ENCODE measurements at regions not wholly inside any gene's neighbourhood (a gene's known extent, or its start where the extent isn't known, plus 50 kb on each side); places are given as distances from the start of the nearest gene placed in this dataset.

- Histone ChIP-seq H2AFZ (ENCODE audit: low read depth, low read length, poor library complexity, severe bottlenecking) (no peak overlapping the region), H3K79me2 (ENCODE audit: insufficient read depth, low read length) (no peaks in the 10 kb centered on the region), H3K4me3 (replicated peaks in 1 of 2; ENCODE audit: low read depth in 1 of 2, low read length in 2 of 2) (no peak overlapping the region), H4K20me1 (ENCODE audit: insufficient read depth) (no peaks in the 10 kb centered on the region), H3K27me3 (ENCODE audit: insufficient read depth, low read length) (0 out of 2 replicates have a peak, but pooled peaks cover 4% of the 10 kb centered on the region), H3K9me2 (ENCODE audit: insufficient read depth) (no peaks in the 10 kb centered on the region), H3K4me1 (ENCODE audit: control insufficient read depth in 1 of 2, insufficient read depth in 2 of 2, low read length in 2 of 2) (no peaks in the 10 kb centered on the region), H3K9ac (ENCODE audit: low read length) (no peak overlapping the region), H3K4me2 (ENCODE audit: low read length) (no peak overlapping the region), H3K36me3 (ENCODE audit: control insufficient read depth in 1 of 2, insufficient read depth in 2 of 2, low read length in 2 of 2) (no peaks in the 10 kb centered on the region), H3K9me3 (ENCODE audit: control insufficient read depth in 1 of 2, insufficient read depth in 1 of 2, low read depth in 1 of 2, low read length in 2 of 2) (no peaks in the 10 kb centered on the region), H3K27ac (ENCODE audit: low read depth, low read length) (no peak overlapping the region)
- ATAC-seq (no peak), DNase-seq (ENCODE audit: low read depth, low spot score) (no peak)
- ChIA-PET POLR2A (no interaction called here), RAD21 (ENCODE audit: low non-redundant PET in 1 of 2, low total read pairs in 2 of 2, uncharacterized antibody in 2 of 2, unreplicated experiment in 2 of 2) (no interaction called here), CTCF (no interaction called here)
- intact Hi-C loops (cut with micrococcal nuclease), result no loop called here
- TF ChIP-seq CBX3 (IDR thresholded peaks at IDR 0.05; ENCODE audit: low read depth) (no peak), YY1 (IDR thresholded peaks at IDR 0.05; ENCODE audit: extremely low read depth, insufficient replicate concordance, low read depth, low read length) (no peak), REST (IDR thresholded peaks at IDR 0.05; ENCODE audit: low read depth) (no peak), SP1 (IDR thresholded peaks at IDR 0.05; ENCODE audit: low read depth) (no peak), CTCF (IDR thresholded peaks at IDR 0.05 in 2 of 3, conservative IDR thresholded peaks at IDR 0.05 in 1 of 3; ENCODE audit: borderline replicate concordance in 1 of 3, insufficient read depth in 1 of 3, low read depth in 2 of 3, low read length in 2 of 3) (no peak), EZH2phosphoT487 (IDR thresholded peaks at IDR 0.05; ENCODE audit: borderline replicate concordance) (no peak), POLR2AphosphoS5 (IDR thresholded peaks at IDR 0.05; ENCODE audit: low read depth, low read length) (no peak), JUND (IDR thresholded peaks at IDR 0.05) (no peak), SIN3A (IDR thresholded peaks at IDR 0.05; ENCODE audit: low read depth) (no peak), EZH2 (IDR thresholded peaks at IDR 0.05) (no peak), SRF (IDR thresholded peaks at IDR 0.05; ENCODE audit: low read depth) (no peak), CEBPB (IDR thresholded peaks at IDR 0.05; ENCODE audit: low read depth) (no peak)
- TF ChIP-seq, protein P1, sequence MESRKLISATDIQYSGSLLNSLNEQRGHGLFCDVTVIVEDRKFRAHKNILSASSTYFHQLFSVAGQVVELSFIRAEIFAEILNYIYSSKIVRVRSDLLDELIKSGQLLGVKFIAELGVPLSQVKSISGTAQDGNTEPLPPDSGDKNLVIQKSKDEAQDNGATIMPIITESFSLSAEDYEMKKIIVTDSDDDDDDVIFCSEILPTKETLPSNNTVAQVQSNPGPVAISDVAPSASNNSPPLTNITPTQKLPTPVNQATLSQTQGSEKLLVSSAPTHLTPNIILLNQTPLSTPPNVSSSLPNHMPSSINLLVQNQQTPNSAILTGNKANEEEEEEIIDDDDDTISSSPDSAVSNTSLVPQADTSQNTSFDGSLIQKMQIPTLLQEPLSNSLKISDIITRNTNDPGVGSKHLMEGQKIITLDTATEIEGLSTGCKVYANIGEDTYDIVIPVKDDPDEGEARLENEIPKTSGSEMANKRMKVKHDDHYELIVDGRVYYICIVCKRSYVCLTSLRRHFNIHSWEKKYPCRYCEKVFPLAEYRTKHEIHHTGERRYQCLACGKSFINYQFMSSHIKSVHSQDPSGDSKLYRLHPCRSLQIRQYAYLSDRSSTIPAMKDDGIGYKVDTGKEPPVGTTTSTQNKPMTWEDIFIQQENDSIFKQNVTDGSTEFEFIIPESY (IDR thresholded peaks at IDR 0.05; ENCODE audit: extremely low read depth, insufficient replicate concordance, low read length), result no peak
- no TSS peak for BruUV-seq (replicated peaks)
Measured at GRCh38 chr7:25884265-25884828, 267.7 kb upstream of the NFE2L3 start.

Measured in HCT116 (cell line).